HL-60 (cell line): ENCODE measurements at regions not wholly inside any gene's neighbourhood (a gene's known extent, or its start where the extent isn't known, plus 50 kb on each side); places are given as distances from the start of the nearest gene placed in this dataset.

Experiments used
- CTCF ChIP-seq: IDR thresholded peaks from one replicate; pipeline ENCODE4 v1.5.1; 2011; ENCODE audit warnings: low read length, control low read depth, inconsistent platforms; ENCODE audit not compliant: insufficient read depth
- POLR2AphosphoS5 ChIP-seq: IDR thresholded peaks from 2 replicates; pipeline ENCODE4 v1.6.1; 2012; ENCODE audit warnings: low read depth
- SPI1 ChIP-seq: IDR thresholded peaks from 2 replicates; pipeline ENCODE4 v1.6.1; 2012; ENCODE audit warnings: low read depth, mild to moderate bottlenecking, borderline replicate concordance

- TF ChIP-seq CTCF: no peak
- no peak for TF ChIP-seq POLR2AphosphoS5
- no peak for TF ChIP-seq SPI1
Observed at GRCh38 chr2:16335947-16336346, 329.7 kb downstream of the CYRIA start.
